HG03025 (cell line): ENCODE measurements at regions not wholly inside any gene's neighbourhood (a gene's known extent, or its start where the extent isn't known, plus 50 kb on each side); places are given as distances from the start of the nearest gene placed in this dataset.

ENCODE experiments used
- ATAC-seq: cut with Tn5 transposase; IDR thresholded peaks from one replicate; pipeline ENCODE4 v1.9.1; 2021; ENCODE audit warnings: mild to moderate bottlenecking, moderate library complexity; ENCODE audit not compliant: unreplicated experiment, low FRiP score

DNA sequence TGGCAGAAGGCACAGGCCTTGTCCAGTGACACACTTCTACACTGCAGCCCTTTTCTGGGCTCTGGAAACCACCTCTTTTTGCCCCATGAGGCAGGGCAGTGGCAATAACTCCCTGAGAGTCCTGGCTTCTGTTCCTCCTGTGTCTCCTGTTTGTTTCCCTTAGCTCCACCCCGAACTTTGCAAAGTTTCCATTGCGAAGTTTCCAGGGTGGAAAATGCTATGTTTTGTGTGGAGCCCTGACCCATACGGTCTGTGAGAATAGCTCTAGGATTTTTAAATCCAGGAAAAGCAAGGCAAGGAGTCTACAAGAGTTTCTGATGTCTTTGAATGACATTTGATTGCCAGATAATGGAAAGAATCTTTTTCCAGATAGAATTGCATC is 92.2 kb upstream of the AKR1E2 start:
- no peak for ATAC-seq

DNA sequence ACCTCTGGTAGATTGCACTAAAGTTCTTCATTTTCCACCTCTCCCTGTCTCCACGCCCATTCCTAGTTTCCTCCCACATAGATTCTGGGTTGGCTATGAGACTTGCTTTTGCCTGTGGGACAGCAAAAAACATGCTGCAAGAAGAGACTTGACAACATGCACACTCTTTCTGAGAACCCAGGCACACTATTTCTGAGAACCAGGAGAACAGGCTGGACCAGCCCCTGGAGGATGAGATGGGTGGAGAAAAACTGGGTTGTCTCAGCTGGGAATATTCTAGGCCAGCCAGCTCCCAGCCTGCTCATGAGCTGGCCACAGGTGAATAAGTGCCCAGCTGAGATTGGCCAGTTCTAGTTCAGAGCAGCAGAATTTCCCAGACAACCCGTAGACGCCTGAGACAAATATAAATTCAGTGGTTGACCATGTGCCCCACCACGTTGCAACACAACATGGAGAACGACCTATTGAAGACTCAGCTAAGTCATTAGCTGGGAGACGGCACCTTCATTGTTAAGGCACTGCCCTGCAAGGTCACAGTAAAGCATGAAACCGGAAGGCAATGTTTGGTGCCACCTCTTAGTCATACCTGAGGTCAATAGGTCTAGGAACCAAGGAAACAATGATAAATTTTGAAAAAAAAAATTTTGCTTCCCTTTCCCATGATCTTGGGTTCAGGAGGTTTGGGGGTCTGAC is 92.7 kb upstream of the AKR1E2 start:
- no peak for ATAC-seq

DNA sequence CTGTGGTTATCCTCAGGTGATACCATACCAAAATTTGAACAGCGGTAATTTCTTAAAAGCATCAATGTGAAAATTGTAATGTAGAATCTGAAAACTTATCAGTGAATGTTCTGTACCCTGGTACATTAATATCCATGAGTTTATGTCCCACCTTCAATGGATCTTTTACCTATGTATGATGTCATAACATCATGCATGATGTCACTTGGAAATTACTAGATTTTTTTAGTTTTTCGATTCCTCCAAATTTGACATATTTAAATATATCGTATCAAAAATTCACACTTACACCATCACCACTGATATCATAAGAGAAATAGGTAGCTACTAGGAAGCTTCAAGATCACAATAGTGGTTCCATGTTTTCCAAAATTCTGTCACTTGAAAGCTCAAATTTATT is 95.0 kb upstream of the AKR1E2 start:
- no peak for ATAC-seq

DNA sequence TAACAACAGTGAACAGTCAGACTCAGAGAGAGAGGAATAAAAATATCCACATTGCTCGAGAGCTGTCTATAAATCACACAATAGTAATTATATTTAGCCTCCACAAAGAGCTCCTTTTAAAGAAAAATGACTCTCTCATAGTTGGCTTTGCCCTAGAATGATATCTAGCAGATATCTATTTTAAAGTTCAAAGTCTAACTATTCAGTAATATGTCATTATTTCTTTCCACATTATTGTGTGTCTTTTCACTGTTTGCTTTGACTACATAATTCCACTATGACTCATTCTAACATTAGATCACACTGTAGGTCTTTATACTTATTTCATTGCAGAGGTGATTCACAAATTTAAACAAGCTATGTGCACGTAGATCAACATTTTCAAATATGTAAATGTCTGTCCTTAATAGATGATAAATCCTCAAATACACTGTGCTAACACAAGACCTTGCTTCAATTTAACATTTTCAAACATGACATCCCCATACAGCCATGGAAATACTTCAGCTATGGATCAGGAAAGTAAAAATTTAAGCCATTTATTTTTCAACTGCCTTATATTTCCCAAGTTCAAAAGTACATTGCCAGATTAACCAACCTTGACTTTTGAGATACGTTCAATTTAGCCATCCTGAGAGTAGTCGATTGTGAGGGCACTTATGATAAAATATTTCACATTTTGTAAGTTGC is 99.9 kb upstream of the AKR1E2 start:
- no peak for ATAC-seq

DNA sequence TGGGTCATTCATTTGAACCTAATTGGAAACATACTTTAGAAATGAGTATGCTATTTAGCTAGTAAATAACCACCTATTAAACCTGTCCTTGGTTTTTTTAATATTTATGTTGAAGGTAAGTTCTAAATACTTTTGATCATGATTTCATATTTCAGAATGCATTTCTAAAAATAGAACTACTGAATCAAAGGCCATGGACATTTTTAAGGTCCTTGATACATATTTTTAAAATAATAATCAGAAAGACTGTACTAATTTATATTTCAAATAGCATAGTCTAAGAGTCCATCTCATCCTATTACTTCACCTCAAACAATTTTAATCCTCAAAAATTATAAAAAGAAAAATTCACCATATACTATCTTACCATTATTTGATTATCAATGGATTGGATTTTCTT is 102.1 kb upstream of the AKR1E2 start:
- ATAC-seq = no peak

DNA sequence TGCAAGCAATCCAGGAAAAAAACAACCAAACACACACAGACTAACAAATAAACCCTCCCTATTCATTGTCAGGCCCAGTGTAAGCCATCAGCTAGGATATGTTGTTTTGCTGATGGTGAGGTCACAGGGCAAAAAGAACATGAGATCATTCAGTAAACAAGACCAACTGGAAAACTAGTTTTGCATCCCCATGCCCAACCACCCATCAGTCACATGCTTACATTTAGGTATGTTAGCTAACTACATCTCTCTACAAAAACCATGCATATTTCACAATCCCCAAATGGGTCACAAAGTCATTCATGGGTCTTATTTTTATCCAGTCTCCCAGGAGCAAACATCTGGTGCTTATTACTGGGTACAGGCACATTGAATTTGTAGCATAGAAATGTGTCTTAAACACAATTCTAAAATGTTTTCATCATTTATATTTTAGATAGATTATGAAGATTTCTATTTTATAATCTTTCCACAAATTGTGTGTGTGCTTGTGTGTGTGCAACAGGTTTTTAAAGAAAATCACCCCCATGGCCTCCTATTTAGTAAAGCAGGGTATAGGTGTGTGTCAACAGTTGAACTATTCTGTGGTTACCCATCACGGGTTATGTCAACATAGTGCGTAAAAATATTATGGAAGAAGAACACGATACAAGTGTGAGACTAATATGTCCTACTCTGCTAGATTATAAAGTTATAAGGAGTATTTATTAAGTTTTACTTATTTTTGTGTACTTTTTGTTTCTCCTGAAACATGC is 103.8 kb upstream of the AKR1E2 start:
- no peak for ATAC-seq

DNA sequence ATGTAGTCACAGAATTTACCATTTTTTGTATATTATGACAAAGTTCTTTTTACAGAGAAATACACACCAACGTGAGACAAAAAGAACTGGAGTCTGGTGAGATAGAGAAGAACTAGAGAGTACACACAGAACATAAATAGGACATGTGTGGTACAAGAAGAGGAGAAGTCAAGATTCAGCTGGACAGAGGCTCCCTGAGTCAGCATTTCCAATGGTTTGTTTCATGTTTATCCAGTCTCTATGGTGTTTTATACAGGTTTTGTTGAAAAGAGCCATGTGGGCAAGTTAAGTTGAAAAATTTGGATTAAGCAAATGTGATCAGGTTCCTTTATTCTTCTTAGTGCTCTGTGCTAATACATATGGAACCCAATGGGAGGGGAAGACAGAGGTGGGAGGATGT is 105.5 kb upstream of the AKR1E2 start:
- no peak for ATAC-seq

DNA sequence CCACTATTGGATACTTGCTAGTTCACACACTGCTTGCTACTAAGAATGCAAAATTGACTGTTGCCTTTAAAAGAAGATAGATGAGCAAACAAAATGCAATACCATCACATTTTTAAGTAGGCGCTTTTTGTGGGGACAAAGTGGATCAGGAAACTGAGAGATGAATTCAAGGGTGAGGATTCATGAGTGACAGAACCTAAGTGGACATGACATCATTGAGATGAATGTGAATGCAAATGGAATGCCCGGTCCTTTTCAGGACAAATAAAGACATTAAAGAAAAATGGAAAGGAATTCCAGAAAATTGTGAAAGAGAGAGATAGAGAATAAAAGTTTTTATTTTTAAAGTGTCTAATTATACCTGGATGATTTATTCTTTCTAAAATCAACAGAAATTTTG is 106.3 kb upstream of the AKR1E2 start:
- no peak for ATAC-seq

DNA sequence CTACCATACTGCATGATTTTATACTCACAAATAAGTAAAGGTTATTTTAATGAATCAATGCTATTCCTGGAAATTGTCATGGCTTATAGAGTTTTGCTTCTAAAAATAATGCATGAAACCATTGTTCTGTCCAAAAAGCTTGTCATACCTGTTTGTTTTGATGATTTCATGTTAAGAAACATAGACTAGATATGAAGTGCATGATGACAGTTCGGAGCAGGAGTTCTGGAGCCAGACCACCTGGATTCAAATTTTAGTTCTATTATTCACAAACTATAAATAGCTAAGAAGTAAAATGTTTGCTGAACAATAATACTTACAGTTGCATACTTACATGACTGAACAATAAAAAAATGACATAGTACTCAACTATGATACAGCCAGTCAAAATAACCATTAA is 107.0 kb upstream of the AKR1E2 start:
- ATAC-seq = no peak

DNA sequence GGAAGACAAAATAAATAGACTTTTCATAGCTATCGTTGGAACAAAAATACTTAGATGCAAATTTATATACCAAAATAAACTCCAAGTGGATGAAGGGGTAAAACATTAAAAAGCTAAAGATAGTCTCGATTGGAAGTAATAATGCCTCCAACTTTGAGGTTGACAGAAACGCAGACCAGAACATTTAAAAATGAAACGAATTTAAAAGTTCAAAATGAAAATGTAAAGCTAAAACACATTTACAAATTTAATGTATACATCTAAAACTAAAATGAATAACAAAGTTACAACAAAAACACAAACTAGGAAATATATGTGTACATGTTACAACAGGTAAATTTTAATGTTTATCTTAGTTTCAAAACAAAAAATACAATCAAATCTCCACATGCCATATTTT is 107.5 kb upstream of the AKR1E2 start:
- no peak for ATAC-seq

DNA sequence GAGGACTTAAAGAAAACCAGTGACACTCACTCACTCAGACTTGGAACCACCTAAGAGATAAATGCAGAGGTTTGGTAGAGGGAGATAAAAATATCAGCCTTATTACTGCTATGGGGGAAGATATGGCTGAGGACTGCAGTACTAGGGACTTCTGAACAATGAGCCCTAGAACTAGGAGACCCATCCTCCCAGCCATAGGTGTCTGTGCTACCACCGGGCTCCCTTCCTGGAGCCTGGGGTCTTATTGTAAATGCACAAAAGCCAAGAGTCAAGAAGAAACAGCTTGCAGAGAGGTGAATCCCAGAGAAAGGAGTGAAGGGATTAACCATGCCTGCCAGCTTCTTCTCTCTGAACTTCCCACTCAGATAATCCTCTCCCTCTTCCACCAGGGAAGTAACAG is 108.3 kb upstream of the AKR1E2 start:
- no peak for ATAC-seq

DNA sequence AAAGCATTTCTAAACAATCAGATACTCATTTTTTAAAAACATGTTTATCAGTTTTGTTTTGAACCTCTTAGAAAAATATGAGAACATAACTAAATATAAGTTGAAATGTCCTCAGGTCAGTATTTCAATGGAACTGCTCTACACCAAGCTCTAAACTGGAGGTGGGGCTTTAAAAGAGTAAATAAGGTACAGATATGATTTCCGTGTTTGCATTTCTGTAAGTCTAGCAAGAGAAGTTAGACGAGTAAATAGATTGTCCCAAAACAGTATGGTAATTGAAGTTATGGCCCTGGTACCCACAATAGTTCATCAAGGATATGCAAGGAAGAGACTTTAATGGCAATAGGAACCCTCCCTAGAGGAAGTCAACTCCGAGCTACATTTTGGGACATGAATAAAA is 115.1 kb upstream of the AKR1E2 start:
- ATAC-seq = no peak

DNA sequence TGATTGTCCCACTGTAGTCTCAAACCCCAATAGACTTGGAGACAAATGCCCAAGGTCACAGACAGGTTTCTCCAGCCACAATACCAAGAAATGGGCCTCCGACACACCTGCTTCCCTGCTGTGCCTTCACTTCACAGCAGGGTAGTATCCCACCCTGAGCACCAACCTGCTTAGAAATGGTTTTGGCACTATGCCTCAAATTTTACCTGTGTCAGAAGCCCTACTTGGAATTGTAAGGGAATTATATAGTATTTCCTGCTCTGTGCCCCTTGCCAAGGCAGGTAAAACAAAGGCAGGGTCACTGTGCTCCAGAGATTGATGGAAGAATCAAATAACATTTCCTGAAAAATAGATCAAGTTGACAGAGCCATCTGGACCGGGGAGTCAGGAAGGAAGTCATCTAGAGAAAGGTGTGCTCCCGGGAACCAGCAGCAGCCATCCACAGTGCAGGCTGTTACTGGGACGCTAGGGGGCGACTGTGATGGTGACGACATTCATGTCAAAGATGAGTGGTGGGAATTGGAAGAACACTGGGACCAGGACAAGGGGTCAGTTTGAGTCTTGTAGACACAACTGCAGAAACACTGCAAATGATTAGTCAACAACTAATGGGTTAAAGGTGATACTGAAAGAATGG is 117.8 kb upstream of the AKR1E2 start:
- no peak for ATAC-seq

DNA sequence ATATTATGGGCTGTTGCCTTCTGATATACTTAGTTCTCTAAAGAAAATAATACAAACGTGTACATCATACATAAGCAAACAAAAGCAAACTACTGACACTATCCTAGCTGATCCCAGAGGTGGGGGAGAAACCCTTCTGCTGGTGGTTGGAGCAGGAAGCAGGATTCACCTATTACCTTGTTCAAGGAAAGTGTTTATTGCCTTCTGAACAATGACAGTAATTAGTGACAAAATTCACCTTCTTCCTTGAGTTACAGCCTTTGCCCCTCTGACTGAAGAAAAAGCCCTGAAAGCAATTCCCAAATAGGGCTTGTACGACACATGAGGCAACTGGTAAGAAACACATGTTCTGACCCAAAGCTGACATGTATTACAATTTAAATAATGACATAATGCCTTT is 118.8 kb upstream of the AKR1E2 start:
- no peak for ATAC-seq

DNA sequence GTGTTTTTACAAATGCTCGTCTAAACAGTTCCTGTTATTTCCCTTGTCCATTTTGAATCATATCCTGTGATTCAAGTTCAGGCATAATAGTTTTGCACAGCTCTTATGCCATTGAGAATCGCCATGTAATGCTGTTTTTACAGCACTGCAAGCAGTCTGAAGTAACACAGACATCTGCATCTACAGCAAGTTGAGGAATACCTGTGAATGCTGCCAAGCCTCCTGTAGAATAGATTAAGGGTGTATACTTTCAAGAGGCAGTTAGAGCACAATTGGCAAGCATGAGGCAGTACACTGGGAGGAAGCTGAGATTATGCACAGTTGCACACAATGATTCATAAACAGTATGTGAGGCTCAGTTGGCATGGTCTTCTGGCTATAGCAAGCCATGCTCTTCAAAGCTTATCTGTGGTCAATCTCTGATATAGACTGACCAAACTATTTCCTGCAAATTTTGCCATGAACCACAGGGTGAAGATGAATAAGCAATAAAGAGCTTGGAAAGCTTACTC is 121.9 kb upstream of the AKR1E2 start:
- no peak for ATAC-seq

DNA sequence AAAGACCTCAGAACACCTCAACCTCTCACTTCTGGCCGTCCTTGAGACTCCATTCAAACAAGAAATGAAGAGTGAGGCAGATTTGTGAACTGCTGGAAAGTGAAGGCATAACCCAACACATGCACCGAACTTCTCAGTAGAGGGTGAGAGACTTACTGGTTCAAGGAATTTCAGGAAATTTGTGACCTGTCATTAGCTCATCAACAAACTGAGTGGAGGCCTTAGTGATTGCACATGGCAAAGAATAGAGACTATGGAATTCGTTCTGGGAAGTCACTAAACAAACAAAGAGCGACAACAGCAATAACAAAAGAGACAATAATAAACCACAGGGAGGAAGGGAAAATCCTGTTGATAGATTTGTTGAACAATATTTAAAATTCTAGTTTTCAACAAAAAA is 125.0 kb upstream of the AKR1E2 start:
- ATAC-seq = no peak

DNA sequence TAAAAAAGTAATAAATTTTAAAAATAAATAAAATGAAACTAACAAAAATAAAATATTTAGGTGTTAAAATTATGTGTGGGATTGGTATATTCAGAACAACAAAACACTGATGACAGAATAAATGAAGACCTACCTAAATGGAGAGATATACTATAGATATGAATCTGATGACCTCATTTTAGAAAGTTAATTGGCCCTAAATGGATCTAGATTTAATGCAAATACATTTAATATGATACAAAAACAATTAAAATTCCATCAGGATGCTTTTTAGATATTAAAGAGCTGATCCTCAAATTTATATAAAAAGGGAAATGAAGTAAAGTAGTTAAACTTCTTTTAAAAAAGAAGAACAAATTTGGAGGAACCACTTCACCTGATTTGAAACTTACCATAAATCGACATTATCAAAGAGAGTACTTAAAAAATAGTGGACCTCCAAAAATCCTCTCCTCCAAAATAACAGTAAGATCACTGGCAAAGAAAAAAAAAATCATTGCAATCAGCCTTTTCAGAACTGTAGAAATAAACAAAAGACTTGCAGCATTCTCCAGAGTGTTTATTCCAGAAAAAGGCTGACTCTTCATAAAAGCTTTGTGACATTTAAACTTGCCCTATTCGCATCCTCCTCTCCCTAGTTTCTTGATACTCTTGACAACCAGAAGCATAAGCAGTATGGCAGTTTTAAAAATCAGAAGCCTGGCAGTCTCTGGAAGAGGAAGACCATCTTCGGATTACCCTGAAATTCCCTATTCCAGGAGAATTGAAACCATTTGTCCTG is 125.9 kb upstream of the AKR1E2 start:
- ATAC-seq = no peak

DNA sequence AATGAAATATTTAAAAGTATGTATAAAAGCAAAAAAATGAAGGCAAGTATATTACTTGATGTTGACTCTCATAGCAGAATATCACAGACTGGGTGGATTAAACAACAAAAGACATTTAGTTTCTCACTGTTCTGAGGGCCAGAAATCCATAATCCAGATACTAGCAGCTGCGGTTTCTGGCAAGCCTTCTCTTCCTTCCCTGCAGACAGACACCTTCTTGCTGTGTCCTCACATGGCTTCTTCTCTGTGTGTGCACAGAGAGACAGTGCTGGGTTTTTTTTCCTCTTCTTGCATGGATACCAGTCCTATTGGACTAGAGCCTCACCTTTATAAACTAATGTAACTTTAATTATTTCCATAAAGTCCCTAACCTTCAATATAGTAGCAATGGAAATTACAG is 127.9 kb upstream of the AKR1E2 start:
- ATAC-seq = no peak

DNA sequence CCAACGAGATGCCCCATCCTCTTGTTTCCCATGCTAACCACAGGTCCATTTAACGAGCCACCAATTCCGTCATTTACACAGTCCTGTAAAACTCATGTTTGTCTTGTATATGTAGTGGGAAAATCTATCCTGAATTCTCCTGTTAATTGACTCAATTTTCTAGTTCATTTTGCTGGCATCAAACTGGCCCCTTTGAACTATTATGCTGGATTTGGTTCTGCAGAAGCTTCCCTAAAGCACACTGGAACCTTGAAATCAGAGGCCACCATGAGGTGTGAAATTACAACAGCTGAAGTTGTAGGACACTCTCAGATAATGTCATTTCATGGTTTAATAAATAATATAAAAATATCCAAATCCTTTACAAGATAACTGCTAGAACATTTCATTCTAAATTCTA is 129.8 kb upstream of the AKR1E2 start:
- ATAC-seq = no peak

DNA sequence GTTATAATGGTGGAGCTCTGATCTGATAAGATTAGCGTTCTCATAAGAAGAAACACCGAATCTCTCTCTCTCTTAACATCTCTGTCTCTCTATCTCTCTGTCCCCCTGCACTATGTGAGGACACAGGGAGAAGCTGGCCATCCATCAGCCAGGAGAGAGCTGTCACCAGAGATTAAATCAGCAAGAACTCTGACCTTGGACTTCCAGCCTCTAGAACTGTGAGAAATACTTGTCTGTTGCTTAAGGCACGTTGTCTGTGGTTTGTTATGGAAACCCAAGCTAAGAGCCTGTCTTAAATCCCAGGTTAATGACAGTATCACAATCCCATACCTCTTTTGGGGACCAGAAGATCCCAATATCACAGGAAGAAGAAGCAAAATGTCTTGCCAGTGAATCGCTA is 132.0 kb upstream of the AKR1E2 start:
- no peak for ATAC-seq
